Activated CD4-positive, CD25-positive, alpha-beta regulatory T cell treated with anti-CD3 and anti-CD28 coated beads, Interleukin-2, amount 50 U/mL, for 16 hours (primary cell): ENCODE measurements at regions not wholly inside any gene's neighbourhood (a gene's known extent, or its start where the extent isn't known, plus 50 kb on each side); places are given as distances from the start of the nearest gene placed in this dataset.

Experiments used
- DNase-seq: peaks from one replicate; pipeline ENCODE4 v3.0.0-alpha.2; 2020; ENCODE audit warnings: low read depth, low spot score

GRCh38 chr12:127327986-127328385 is 939.0 kb upstream of the TMEM132C start:
- no peak for DNase-seq

- DNase-seq = no peak
Observed at GRCh38 chr12:127328867-127329266, 938.1 kb upstream of the TMEM132C start.

- DNase-seq = no peak
Observed at GRCh38 chr12:127334365-127334764, 932.6 kb upstream of the TMEM132C start.

GRCh38 chr12:127334912-127335644 is 931.9 kb upstream of the TMEM132C start:
- no peak for DNase-seq

- DNase-seq = no peak
Observed at GRCh38 chr12:127336416-127336815, 930.6 kb upstream of the TMEM132C start.

- DNase-seq = no peak
Observed at GRCh38 chr12:127339065-127339464, 927.9 kb upstream of the TMEM132C start.

- no peak for DNase-seq
Observed at GRCh38 chr12:127340381-127340780, 926.6 kb upstream of the TMEM132C start.

GRCh38 chr12:127342861-127343260 is 924.1 kb upstream of the TMEM132C start:
- no peak for DNase-seq

- DNase-seq = no peak
Observed at GRCh38 chr12:127343940-127344339, 923.0 kb upstream of the TMEM132C start.

GRCh38 chr12:127351481-127352010 is 915.4 kb upstream of the TMEM132C start:
- DNase-seq = no peak

GRCh38 chr12:127355061-127355841 is 911.7 kb upstream of the TMEM132C start:
- no peak for DNase-seq

GRCh38 chr12:127358888-127359287 is 908.1 kb upstream of the TMEM132C start:
- no peak for DNase-seq

- DNase-seq = no peak
Observed at GRCh38 chr12:127360580-127360979, 906.4 kb upstream of the TMEM132C start.

GRCh38 chr12:127362121-127362520 is 904.8 kb upstream of the TMEM132C start:
- no peak for DNase-seq

- no peak for DNase-seq
Observed at GRCh38 chr12:127363392-127363791, 903.6 kb upstream of the TMEM132C start.

- no peak for DNase-seq
Observed at GRCh38 chr12:127373559-127373958, 893.4 kb upstream of the TMEM132C start.

- no peak for DNase-seq
Observed at GRCh38 chr12:127374447-127374846, 892.5 kb upstream of the TMEM132C start.

GRCh38 chr12:127381043-127381668 is 885.8 kb upstream of the TMEM132C start:
- DNase-seq = no peak

GRCh38 chr12:127381681-127382080 is 885.3 kb upstream of the TMEM132C start:
- no peak for DNase-seq

GRCh38 chr12:127383281-127383680 is 883.7 kb upstream of the TMEM132C start:
- DNase-seq = no peak

GRCh38 chr12:127386723-127387122 is 880.2 kb upstream of the TMEM132C start:
- DNase-seq = no peak

GRCh38 chr12:127388985-127389384 is 878.0 kb upstream of the TMEM132C start:
- no peak for DNase-seq
